A549 (cell line): ENCODE measurements at regions not wholly inside any gene's neighbourhood (a gene's known extent, or its start where the extent isn't known, plus 50 kb on each side); places are given as distances from the start of the nearest gene placed in this dataset.
"Not testable (repeated sequence)": the region's sequence is repeated elsewhere in the genome, so short reads cannot be mapped to it uniquely, and the experiment has no call there.

Experiments
- ATOH8 ChIP-seq: fragments of 250-450 bp; sonication (Bioruptor Pico); IDR thresholded peaks from 2 replicates; pipeline ENCODE4 v1.5.0; 2020; ENCODE audit warnings: low read depth, mild to moderate bottlenecking, moderate library complexity
- CEBPB ChIP-seq, 2 experiments: fragments of >200 bp in 1 of 2; sonication (Bioruptor Twin) in 1 of 2; formaldehyde crosslinking in 1 of 2; IDR thresholded peaks; 2 replicates each; pipeline ENCODE4 v1.6.1; 2012 to 2016
- CTCF ChIP-seq: fragments of >200 bp; sonication (Bioruptor Twin); formaldehyde crosslinking; IDR thresholded peaks from 3 replicates; pipeline ENCODE4 v1.5.1; 2016
- EHMT2 ChIP-seq: fragments of 200-600 bp; sonication (generic); IDR thresholded peaks from 2 replicates; pipeline ENCODE4 v1.6.1; 2016; ENCODE audit warnings: antibody characterized with exemption, low read depth, mild to moderate bottlenecking, moderate library complexity
- HMGXB4 ChIP-seq: fragments of 250-450 bp; sonication (Bioruptor Pico); IDR thresholded peaks from 2 replicates; pipeline ENCODE4 v1.5.0; 2021; ENCODE audit warnings: mild to moderate bottlenecking, moderate library complexity, borderline replicate concordance
- MAFK ChIP-seq: fragments of 450-650 bp; IDR thresholded peaks from 2 replicates; pipeline ENCODE4 v1.6.1; 2014; ENCODE audit not compliant: partially characterized antibody
- MAZ ChIP-seq: fragments of 150-350 bp; IDR thresholded peaks from 2 replicates; pipeline ENCODE4 v1.6.1; 2014; ENCODE audit warnings: antibody characterized with exemption, low read depth, low read length, borderline replicate concordance
- NFE2L2 ChIP-seq: fragments of 150-350 bp; conservative IDR thresholded peaks from 2 replicates; pipeline ENCODE4 v1.6.1; 2014; ENCODE audit warnings: low read length
- POLR2A ChIP-seq: IDR thresholded peaks from 2 replicates; pipeline ENCODE4 v1.6.1; 2012; ENCODE audit warnings: mild to moderate bottlenecking, low read length
- RFX5 ChIP-seq: fragments of 450-650 bp; IDR thresholded peaks from 2 replicates; pipeline ENCODE4 v1.7.1; 2014; ENCODE audit warnings: antibody characterized with exemption, mild to moderate bottlenecking, moderate library complexity
- RNF2 ChIP-seq: fragments of 200-600 bp; sonication (generic); IDR thresholded peaks from 2 replicates; pipeline ENCODE4 v1.6.1; 2016; ENCODE audit warnings: low read depth, mild to moderate bottlenecking, antibody characterized with exemption, moderate library complexity, borderline replicate concordance
- SMC3 ChIP-seq: fragments of >200 bp; sonication (Bioruptor Twin); formaldehyde crosslinking; IDR thresholded peaks from 3 replicates; pipeline ENCODE4 v1.6.1; 2018; ENCODE audit warnings: inconsistent platforms
- ZNF302 ChIP-seq: fragments of 250-450 bp; sonication (Bioruptor Pico); IDR thresholded peaks from 2 replicates; pipeline ENCODE4 v1.9.0; 2021; ENCODE audit warnings: inconsistent platforms, mild to moderate bottlenecking, moderate library complexity

GRCh38 chr16:13352796-13353195 is 451.4 kb downstream of the SHISA9 start:
- TF ChIP-seq CTCF; RNF2; HMGXB4 (CRISPR knock-in tag); POLR2A; EHMT2; SMC3; RFX5; MAZ; MAFK; ATOH8 (CRISPR knock-in tag); CEBPB (IDR thresholded peaks at IDR 0.05); ZNF302; NFE2L2: not testable (repeated sequence)
